Lower leg skin (tissue), 4 donors: ENCODE measurements at regions not wholly inside any gene's neighbourhood (a gene's known extent, or its start where the extent isn't known, plus 50 kb on each side); places are given as distances from the start of the nearest gene placed in this dataset.

Experiments
- DNase-seq, 2 donors: peaks; one replicate each; pipeline ENCODE4 v3.0.0-alpha.2; 2019; ENCODE audit warnings: low spot score in 2 of 2
- H3K4me3 ChIP-seq: fragments of 200-600 bp; sonication (generic); 2 replicates; pipeline ENCODE4 v1.5.1; 2017; ENCODE audit warnings: mild to moderate bottlenecking, low read depth; ENCODE audit not compliant: poor library complexity, severe bottlenecking
- CTCF ChIP-seq, 3 donors: fragments of 450-650 bp; IDR thresholded peaks; one replicate each; pipeline ENCODE4 v1.5.1; 2016; ENCODE audit warnings: antibody characterized with exemption in 3 of 3, mild to moderate bottlenecking in 3 of 3, moderate library complexity in 2 of 3
- POLR2A ChIP-seq, 2 donors: fragments of 450-650 bp; IDR thresholded peaks; one replicate each; pipeline ENCODE4 v1.6.1; 2016 to 2017; ENCODE audit warnings: antibody characterized with exemption in 2 of 2, mild to moderate bottlenecking in 1 of 2, moderate library complexity in 1 of 2
- WGBS, 2 donors: methylation state at CpG; one replicate each; pipeline ENCODE4 v1.1.5; 2018; 5-methylcytosine and 5-hydroxymethylcytosine counted together
- intact Hi-C: fragments of 100-400 bp; cut with DNase I; formaldehyde crosslinking; loops from one replicate; pipeline ENCODE4 v1.15.0; 2023; ENCODE audit warnings: low total_unique reads

GRCh38 chr6:94027374-94027773, 608.0 kb upstream of the EPHA7 start:
- no peak for DNase-seq
- intact Hi-C loops, result no loop called here
- no peak overlapping the region for H3K4me3 ChIP-seq
- WGBS, 2 donors, result 89 to 93% methylated on average over 1 of the region's 1 CpG
- TF ChIP-seq POLR2A (IDR thresholded peaks at IDR 0.05) (no peak), CTCF (IDR thresholded peaks at IDR 0.05) (no peak)

GRCh38 chr6:94026575-94026974, 607.2 kb upstream of the EPHA7 start:
- intact Hi-C loops, result no loop called here
- TF ChIP-seq POLR2A (IDR thresholded peaks at IDR 0.05), result no peak
- no peak for TF ChIP-seq CTCF (IDR thresholded peaks at IDR 0.05)

DNA sequence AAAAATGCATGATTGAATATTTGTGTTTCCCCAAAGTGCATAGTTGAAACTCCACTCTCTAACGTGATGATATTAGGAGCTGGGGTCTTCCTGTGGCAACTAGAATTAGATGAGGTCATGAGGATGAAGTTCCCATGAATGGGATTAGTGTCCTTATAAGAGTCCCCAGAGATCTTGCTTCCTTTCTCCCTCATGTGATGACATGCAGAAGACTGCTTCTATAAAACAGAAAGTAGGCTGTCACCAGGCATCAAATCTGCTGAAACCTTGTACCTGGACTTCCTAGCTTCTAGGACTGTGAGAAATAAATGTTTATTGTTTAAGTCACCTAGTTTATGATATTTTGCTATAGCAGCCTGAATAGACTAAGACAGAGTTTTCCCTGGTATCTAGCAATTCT, 586.5 kb upstream of the EPHA7 start:
- H3K4me3 ChIP-seq, result no peak overlapping the region
- intact Hi-C loops, result no loop called here
- TF ChIP-seq POLR2A (IDR thresholded peaks at IDR 0.05), result no peak
- no peak for TF ChIP-seq CTCF (IDR thresholded peaks at IDR 0.05)
- DNase-seq, result no peak
- 29 to 56% methylated on average over 1 of the region's 1 CpG for WGBS, 2 donors

More at GRCh38 chr6:94026575-94026974, 607.2 kb upstream of the EPHA7 start:
- no peak for DNase-seq
- 84 to 85% methylated on average over 8 of the region's 8 CpGs for WGBS, 2 donors
- H3K4me3 ChIP-seq, result no peak overlapping the region

GRCh38 chr6:93992976-93993375, 573.6 kb upstream of the EPHA7 start:
- H3K4me3 ChIP-seq, result no peak overlapping the region
- no peak for DNase-seq
- TF ChIP-seq POLR2A (IDR thresholded peaks at IDR 0.05) (no peak), CTCF (IDR thresholded peaks at IDR 0.05) (no peak)
- intact Hi-C loops, result no loop called here
- 42 to 45% methylated on average over 1 of the region's 1 CpG for WGBS, 2 donors

GRCh38 chr6:93989630-93990029, 570.3 kb upstream of the EPHA7 start:
- intact Hi-C loops, result no loop called here
- DNase-seq, result no peak
- H3K4me3 ChIP-seq, result no peak overlapping the region
- TF ChIP-seq CTCF (IDR thresholded peaks at IDR 0.05), result no peak
- TF ChIP-seq POLR2A (IDR thresholded peaks at IDR 0.05), result no peak
- 95 to 96% methylated on average over 2 of the region's 2 CpGs for WGBS, 2 donors

GRCh38 chr6:93985953-93986352, 566.6 kb upstream of the EPHA7 start:
- intact Hi-C loops, result no loop called here
- H3K4me3 ChIP-seq, result no peak overlapping the region
- TF ChIP-seq POLR2A (IDR thresholded peaks at IDR 0.05), result no peak
- TF ChIP-seq CTCF (IDR thresholded peaks at IDR 0.05), result no peak
- WGBS, 2 donors, result 87 to 93% methylated on average over 2 of the region's 2 CpGs
- no peak for DNase-seq
